Gastroesophageal sphincter (tissue), 4 donors: ENCODE measurements at regions not wholly inside any gene's neighbourhood (a gene's known extent, or its start where the extent isn't known, plus 50 kb on each side); places are given as distances from the start of the nearest gene placed in this dataset.

Source experiments
- ATAC-seq: fragments of 150-250 bp; one replicate; pipeline ENCODE4 v1.9.1; 2016; ENCODE audit warnings: mild to moderate bottlenecking, moderate library complexity
- H3K27ac ChIP-seq, 4 donors: fragments of 200-600 bp; sonication (generic) in 3 of 4; 1 replicate in 3 of 4; 2 replicates in 1 of 4; pipeline ENCODE4 v1.5.1; 2016 to 2019
- H3K27me3 ChIP-seq: fragments of 200-600 bp; sonication (generic); one replicate; pipeline ENCODE4 v1.5.1; 2019
- H3K36me3 ChIP-seq, 2 donors: fragments of 200-600 bp; sonication (generic); one replicate each; pipeline ENCODE4 v1.5.1; 2019; ENCODE audit warnings: control low read depth in 1 of 2
- H3K4me1 ChIP-seq, 3 donors: fragments of 200-600 bp; sonication (generic); 1 replicate in 2 of 3; 2 replicates in 1 of 3; pipeline ENCODE4 v1.5.1; 2016 to 2019; ENCODE audit warnings: control low read depth in 2 of 3
- H3K4me3 ChIP-seq, 2 donors: fragments of 200-600 bp; sonication (generic); one replicate each; pipeline ENCODE4 v1.5.1; 2019; ENCODE audit warnings: mild to moderate bottlenecking in 1 of 2, moderate library complexity in 1 of 2
- H3K9me3 ChIP-seq, 3 donors: fragments of 200-600 bp; sonication (generic); one replicate each; pipeline ENCODE4 v1.5.1; 2017 to 2019; ENCODE audit warnings: control low read depth in 2 of 3
- EP300 ChIP-seq: sonication (generic); formaldehyde crosslinking; IDR thresholded peaks from one replicate; pipeline ENCODE4 v1.6.1; 2017; ENCODE audit warnings: antibody characterized with exemption, mild to moderate bottlenecking
- POLR2A ChIP-seq, 2 donors: fragments of 450-650 bp; IDR thresholded peaks; one replicate each; pipeline ENCODE4 v1.6.1; 2017; ENCODE audit warnings: antibody characterized with exemption in 2 of 2, mild to moderate bottlenecking in 2 of 2, moderate library complexity in 1 of 2
- POLR2AphosphoS5 ChIP-seq: sonication (generic); formaldehyde crosslinking; IDR thresholded peaks from one replicate; pipeline ENCODE4 v1.6.1; 2017; ENCODE audit warnings: antibody characterized with exemption
- WGBS, 2 donors: methylation state at CpG; one replicate each; pipeline ENCODE4 v1.1.5; 2018; ENCODE audit warnings: low coverage in 1 of 2; 5-methylcytosine and 5-hydroxymethylcytosine counted together
- TF ChIP-seq, protein P1 (sequence below), 4 experiments: fragments of 200-600 bp in 2 of 4; fragments of 450-650 bp in 2 of 4; sonication (generic) in 1 of 4; IDR thresholded peaks; one replicate each; pipeline ENCODE4 v1.5.1; 2017 to 2019; ENCODE audit warnings: antibody characterized with exemption in 4 of 4, mild to moderate bottlenecking in 2 of 4, moderate library complexity in 2 of 4

- Histone ChIP-seq H3K36me3 (no peaks in the 10 kb centered on the region), H3K27me3 (no peaks in the 10 kb centered on the region), H3K27ac (peak overlapping the region in 2 of 4 donors; percentile 69 to 71), H3K4me3 (no peak overlapping the region), H3K9me3 (no peaks in the 10 kb centered on the region), H3K4me1 (peaks cover 0 to 31% (median 15%) of the 10 kb centered on the region in 3 donors)
- TF ChIP-seq POLR2AphosphoS5 (no peak), POLR2A (IDR thresholded peaks at IDR 0.05) (no peak), EP300 (no peak)
- TF ChIP-seq, protein P1, sequence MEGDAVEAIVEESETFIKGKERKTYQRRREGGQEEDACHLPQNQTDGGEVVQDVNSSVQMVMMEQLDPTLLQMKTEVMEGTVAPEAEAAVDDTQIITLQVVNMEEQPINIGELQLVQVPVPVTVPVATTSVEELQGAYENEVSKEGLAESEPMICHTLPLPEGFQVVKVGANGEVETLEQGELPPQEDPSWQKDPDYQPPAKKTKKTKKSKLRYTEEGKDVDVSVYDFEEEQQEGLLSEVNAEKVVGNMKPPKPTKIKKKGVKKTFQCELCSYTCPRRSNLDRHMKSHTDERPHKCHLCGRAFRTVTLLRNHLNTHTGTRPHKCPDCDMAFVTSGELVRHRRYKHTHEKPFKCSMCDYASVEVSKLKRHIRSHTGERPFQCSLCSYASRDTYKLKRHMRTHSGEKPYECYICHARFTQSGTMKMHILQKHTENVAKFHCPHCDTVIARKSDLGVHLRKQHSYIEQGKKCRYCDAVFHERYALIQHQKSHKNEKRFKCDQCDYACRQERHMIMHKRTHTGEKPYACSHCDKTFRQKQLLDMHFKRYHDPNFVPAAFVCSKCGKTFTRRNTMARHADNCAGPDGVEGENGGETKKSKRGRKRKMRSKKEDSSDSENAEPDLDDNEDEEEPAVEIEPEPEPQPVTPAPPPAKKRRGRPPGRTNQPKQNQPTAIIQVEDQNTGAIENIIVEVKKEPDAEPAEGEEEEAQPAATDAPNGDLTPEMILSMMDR (IDR thresholded peaks at IDR 0.05): no peak
- 66 to 81% methylated on average over 7 of the region's 10 CpGs for WGBS, 2 donors
- ATAC-seq: no peak
These were observed 109.4 kb upstream of the ZMIZ1 start for GRCh38 chr10:78959217-78959923.

DNA sequence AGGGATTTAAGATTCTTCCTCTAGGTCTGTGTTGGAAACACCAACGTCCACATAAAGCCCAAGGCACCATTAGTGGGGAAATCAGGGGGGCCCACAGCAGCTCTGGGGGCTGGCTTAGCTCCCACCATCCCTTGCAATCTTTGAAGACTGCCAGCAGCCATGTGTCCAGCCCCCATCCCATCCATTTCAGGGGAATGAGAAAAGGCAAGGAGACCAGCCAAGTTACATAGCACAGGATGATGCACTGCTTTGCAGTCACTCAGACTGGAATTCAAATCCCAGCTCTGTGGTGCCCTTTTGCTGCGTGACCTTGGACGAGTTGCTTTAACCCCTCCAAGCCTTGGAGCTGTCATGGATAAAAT is 108.9 kb upstream of the ZMIZ1 start:
- H3K4me3 ChIP-seq: no peak overlapping the region
- H3K27me3 ChIP-seq: no peaks in the 10 kb centered on the region
- H3K4me1 ChIP-seq: peaks cover 0 to 37% (median 15%) of the 10 kb centered on the region in 3 donors
- no peaks in the 10 kb centered on the region for H3K36me3 ChIP-seq
- no peaks in the 10 kb centered on the region for H3K9me3 ChIP-seq
- 0 to 49% methylated on average over 2 of the region's 3 CpGs for WGBS, 2 donors
- TF ChIP-seq EP300: no peak
- TF ChIP-seq POLR2AphosphoS5: no peak
- no peak for TF ChIP-seq POLR2A (IDR thresholded peaks at IDR 0.05)
- TF ChIP-seq, protein P1 (IDR thresholded peaks at IDR 0.05): no peak
- peak; percentile 11 for ATAC-seq
- H3K27ac ChIP-seq: peak overlapping the region in 3 of 4 donors; percentile 20 to 71 (median 69)

DNA sequence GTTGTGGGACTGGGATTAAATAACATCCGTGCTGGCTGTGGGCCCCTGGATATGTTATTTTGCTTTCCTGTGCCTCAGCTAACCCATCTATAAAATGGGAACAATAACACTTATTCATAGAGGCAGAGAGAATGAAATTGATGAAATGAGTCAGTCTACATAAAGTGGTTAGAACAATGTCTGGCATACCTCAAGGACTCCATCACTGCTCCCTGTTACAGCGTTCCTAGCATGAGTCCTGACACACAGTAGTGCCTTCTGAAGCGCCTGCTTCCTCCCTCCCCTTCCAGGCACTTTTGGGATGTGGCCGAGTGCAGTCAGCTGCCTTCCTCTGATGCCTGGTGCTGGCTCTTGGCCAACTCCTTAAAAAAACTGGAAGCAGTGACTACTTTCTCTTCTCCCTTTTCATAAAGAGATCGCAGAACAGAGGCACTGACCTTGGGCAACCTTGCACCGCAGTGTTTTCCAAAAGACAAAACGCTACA is 108.4 kb upstream of the ZMIZ1 start:
- no peaks in the 10 kb centered on the region for H3K9me3 ChIP-seq
- peaks cover 0 to 41% (median 15%) of the 10 kb centered on the region in 3 donors for H3K4me1 ChIP-seq
- peak; percentile 85 for ATAC-seq
- no peaks in the 10 kb centered on the region for H3K27me3 ChIP-seq
- H3K27ac ChIP-seq: peak overlapping the region in 3 of 4 donors; percentile 30 to 71 (median 69)
- no peak for TF ChIP-seq POLR2A (IDR thresholded peaks at IDR 0.05)
- peak; percentile 87 for TF ChIP-seq POLR2AphosphoS5
- no peak overlapping the region for H3K4me3 ChIP-seq
- no peaks in the 10 kb centered on the region for H3K36me3 ChIP-seq
- WGBS, 2 donors: 2 to 35% methylated on average over 4 to 6 of the region's 7 CpGs

DNA sequence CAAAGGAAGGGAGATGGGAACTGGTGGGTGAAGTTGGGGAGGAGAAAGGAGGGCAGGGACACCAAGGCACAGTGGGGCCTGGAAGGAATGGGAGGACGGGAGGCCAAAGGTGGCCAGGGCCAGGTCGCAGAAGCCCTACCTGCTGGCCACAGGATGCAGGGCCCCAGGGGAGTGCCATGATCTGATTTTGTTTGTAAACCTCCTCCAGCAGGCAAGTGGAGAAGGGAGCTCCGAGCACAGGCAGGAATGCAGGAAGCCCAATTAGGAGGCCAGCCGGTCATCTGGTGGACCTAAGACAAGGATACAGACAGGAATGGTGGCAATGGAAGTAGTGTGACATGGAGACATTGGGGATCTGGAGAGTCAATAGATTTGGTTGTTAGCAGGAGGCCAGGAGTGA is 107.0 kb upstream of the ZMIZ1 start:
- H3K36me3 ChIP-seq: no peaks in the 10 kb centered on the region
- 94 to 100% methylated on average over 1 to 3 of the region's 4 CpGs for whole genome bisulfite sequencing, 2 donors
- no peak overlapping the region for H3K4me3 ChIP-seq
- H3K27ac ChIP-seq: peak overlapping the region in 2 of 4 donors; percentile 69 to 71
- no peaks in the 10 kb centered on the region for H3K27me3 ChIP-seq
- ATAC-seq: no peak
- TF ChIP-seq POLR2A (IDR thresholded peaks at IDR 0.05) (no peak), EP300 (no peak), POLR2AphosphoS5 (no peak)
- peaks cover 0 to 55% (median 15%) of the 10 kb centered on the region in 3 donors for H3K4me1 ChIP-seq
- H3K9me3 ChIP-seq: no peaks in the 10 kb centered on the region

GRCh38 chr10:78963074-78964034 is 105.4 kb upstream of the ZMIZ1 start:
- Histone ChIP-seq H3K4me3 (no peak overlapping the region), H3K27me3 (no peaks in the 10 kb centered on the region), H3K4me1 (peaks cover 0 to 58% (median 15%) of the 10 kb centered on the region in 3 donors), H3K9me3 (no peaks in the 10 kb centered on the region), H3K36me3 (no peaks in the 10 kb centered on the region), H3K27ac (peak overlapping the region in 3 of 4 donors; percentile 27 to 44 (median 33))
- no peak for ATAC-seq
- TF ChIP-seq POLR2A (IDR thresholded peaks at IDR 0.05) (no peak), EP300 (no peak), POLR2AphosphoS5 (no peak)
- TF ChIP-seq, protein P1 (IDR thresholded peaks at IDR 0.05): no peak
- WGBS, 2 donors: 85 to 96% methylated on average over 4 of the region's 27 CpGs
